ENCODE measurements at regions not wholly inside any gene's neighbourhood (a gene's known extent, or its start where the extent isn't known, plus 50 kb on each side); places are given as distances from the start of the nearest gene placed in this dataset.

GRCh38 chr2:105454801-105455485, 56.1 kb upstream of the FHL2 start:
- peak; percentile 29 to 31 for DNase-seq (ENCODE audit: low read depth in 2 of 2)

GRCh38 chr2:105451571-105452166, 52.8 kb upstream of the FHL2 start:
- DNase-seq (ENCODE audit: low read depth in 2 of 2), result no peak

- no peak for DNase-seq (ENCODE audit: low read depth in 2 of 2)
Observed at GRCh38 chr2:105450471-105450870, 51.6 kb upstream of the FHL2 start.

- DNase-seq (ENCODE audit: low read depth in 2 of 2), result no peak
Observed at GRCh38 chr2:105449076-105449475, 50.2 kb upstream of the FHL2 start.
